WTC11 (cell line): ENCODE measurements at regions not wholly inside any gene's neighbourhood (a gene's known extent, or its start where the extent isn't known, plus 50 kb on each side); places are given as distances from the start of the nearest gene placed in this dataset.

Source experiments
- ATAC-seq: fragments of 200-7000 bp; cut with Tn5 transposase; 2 replicates; pipeline ENCODE4 v1.10.0; 2021; ENCODE audit warnings: mild to moderate bottlenecking, moderate library complexity
- CTCF ChIA-PET: fragments of 300-600 bp; sonication (Branson Sonifier 250); formaldehyde crosslinking; loops from one replicate; lab custom pipeline; 2021; ENCODE audit warnings: antibody characterized with exemption; lab: Charles Lee
- POLR2A ChIA-PET: fragments of 350-600 bp; sonication (Branson Sonifier 250); formaldehyde crosslinking; loops from one replicate; lab custom pipeline; 2021; ENCODE audit warnings: antibody characterized with exemption; lab: Charles Lee
- DNase-seq: peaks from one replicate; pipeline ENCODE4 v3.0.0; 2021; ENCODE audit warnings: low spot score
- H3K27ac Mint-ChIP-seq: 2 replicates; pipeline ENCODE4 v1.8.0; 2021; ENCODE audit warnings: mixed read lengths
- H3K27me3 Mint-ChIP-seq: 2 replicates; pipeline ENCODE4 v1.8.0; 2021; ENCODE audit warnings: low read depth, mild to moderate bottlenecking, moderate library complexity, mixed read lengths
- H3K36me3 Mint-ChIP-seq: 2 replicates; pipeline ENCODE4 v1.8.0; 2021; ENCODE audit warnings: mixed read lengths
- H3K4me1 Mint-ChIP-seq: 2 replicates; pipeline ENCODE4 v1.8.0; 2022; ENCODE audit warnings: mixed read lengths
- H3K4me3 Mint-ChIP-seq: 2 replicates; pipeline ENCODE4 v1.8.0; 2021; ENCODE audit warnings: mild to moderate bottlenecking, moderate library complexity, mixed read lengths
- H3K9me3 Mint-ChIP-seq: 2 replicates; pipeline ENCODE4 v1.8.0; 2021; ENCODE audit warnings: mixed read lengths
- ATF1 ChIP-seq: sonication (generic); formaldehyde crosslinking; IDR thresholded peaks from 2 replicates; pipeline ENCODE4 v1.8.1; 2023; ENCODE audit warnings: mild to moderate bottlenecking, moderate library complexity, missing genetic modification reagents
- CTCF ChIP-seq: fragments of 200-600 bp; IDR thresholded peaks from 2 replicates; pipeline ENCODE4 v1.8.0; 2022; ENCODE audit warnings: antibody characterized with exemption
- ELF4 ChIP-seq: sonication (generic); formaldehyde crosslinking; IDR thresholded peaks from 2 replicates; pipeline ENCODE4 v1.8.1; 2022; ENCODE audit warnings: low read depth, mild to moderate bottlenecking, moderate library complexity, missing genetic modification reagents
- FOXP4 ChIP-seq: sonication (generic); formaldehyde crosslinking; IDR thresholded peaks from 2 replicates; pipeline ENCODE4 v1.8.0; 2022; ENCODE audit warnings: mild to moderate bottlenecking, missing genetic modification reagents
- GRHL2 ChIP-seq: fragments of 250-450 bp; sonication (Bioruptor Pico); IDR thresholded peaks from 2 replicates; pipeline ENCODE4 v1.8.0; 2022; ENCODE audit warnings: mild to moderate bottlenecking, moderate library complexity; ENCODE audit not compliant: insufficient replicate concordance, severe bottlenecking
- GTF2I ChIP-seq: fragments of 250-450 bp; sonication (Bioruptor Pico); conservative IDR thresholded peaks from 2 replicates; pipeline ENCODE4 v1.4.0; 2021; ENCODE audit warnings: mild to moderate bottlenecking
- IRF1 ChIP-seq: sonication (generic); formaldehyde crosslinking; IDR thresholded peaks from 2 replicates; pipeline ENCODE4 v1.8.0; 2023; ENCODE audit warnings: missing genetic modification reagents
- JAZF1 ChIP-seq: fragments of 250-450 bp; sonication (Bioruptor Pico); IDR thresholded peaks from 2 replicates; pipeline ENCODE4 v1.9.0; 2021; ENCODE audit warnings: moderate library complexity, mild to moderate bottlenecking, inconsistent platforms
- MAX ChIP-seq: sonication (generic); formaldehyde crosslinking; IDR thresholded peaks from 2 replicates; pipeline ENCODE4 v1.8.0; 2022; ENCODE audit warnings: mild to moderate bottlenecking, missing genetic modification reagents
- MLX ChIP-seq: sonication (generic); formaldehyde crosslinking; IDR thresholded peaks from 2 replicates; pipeline ENCODE4 v1.8.1; 2023; ENCODE audit warnings: mild to moderate bottlenecking, missing genetic modification reagents, moderate library complexity
- NR2C2 ChIP-seq: sonication (generic); formaldehyde crosslinking; IDR thresholded peaks from 2 replicates; pipeline ENCODE4 v1.8.0; 2022; ENCODE audit warnings: mild to moderate bottlenecking, missing genetic modification reagents
- RELA ChIP-seq: sonication (generic); formaldehyde crosslinking; IDR thresholded peaks from 2 replicates; pipeline ENCODE4 v1.8.1; 2022; ENCODE audit warnings: missing genetic modification reagents, mild to moderate bottlenecking, borderline replicate concordance
- USF2 ChIP-seq: sonication (generic); formaldehyde crosslinking; IDR thresholded peaks from 2 replicates; pipeline ENCODE4 v1.8.1; 2023; ENCODE audit warnings: mild to moderate bottlenecking, missing genetic modification reagents, moderate library complexity
- ZNF263 ChIP-seq: sonication (generic); formaldehyde crosslinking; IDR thresholded peaks from 2 replicates; pipeline ENCODE4 v1.8.1; 2022; ENCODE audit warnings: low read depth, mild to moderate bottlenecking, moderate library complexity, missing genetic modification reagents
- ZNF281 ChIP-seq: sonication (generic); formaldehyde crosslinking; IDR thresholded peaks from 2 replicates; pipeline ENCODE4 v1.8.0; 2023; ENCODE audit warnings: mild to moderate bottlenecking, missing genetic modification reagents
- ZNF396 ChIP-seq: fragments of 250-450 bp; sonication (Bioruptor Pico); IDR thresholded peaks from 2 replicates; pipeline ENCODE4 v1.8.0; 2021; ENCODE audit warnings: mild to moderate bottlenecking, moderate library complexity, borderline replicate concordance
- ZNF512 ChIP-seq: sonication (generic); formaldehyde crosslinking; IDR thresholded peaks from 2 replicates; pipeline ENCODE4 v1.8.1; 2022; ENCODE audit warnings: missing genetic modification reagents, borderline replicate concordance
- ZNF532 ChIP-seq: fragments of 250-450 bp; sonication (Bioruptor Pico); IDR thresholded peaks from 2 replicates; pipeline ENCODE4 v1.9.0; 2021; ENCODE audit warnings: mild to moderate bottlenecking, borderline replicate concordance

- no peak for TF ChIP-seq ZNF263 (CRISPR knock-in tag)
- no peak for TF ChIP-seq ZNF512
- TF ChIP-seq ATF1 (CRISPR knock-in tag) = no peak
- no peak for TF ChIP-seq GTF2I (CRISPR knock-in tag)
- no peak for TF ChIP-seq ELF4 (CRISPR knock-in tag)
- no peak for TF ChIP-seq GRHL2 (CRISPR knock-in tag)
- TF ChIP-seq NR2C2 = no peak
- TF ChIP-seq ZNF532 (CRISPR knock-in tag) = no peak
Observed at GRCh38 chr12:67498991-67499390, 149.6 kb upstream of the DYRK2 start (continued).

- no peak for DNase-seq
- ATAC-seq = no peak
- ChIA-PET CTCF (no interaction called here), POLR2A (no interaction called here)
- TF ChIP-seq ELF4 (CRISPR knock-in tag) (no peak), RELA (CRISPR knock-in tag) (no peak), USF2 (CRISPR knock-in tag) (no peak), JAZF1 (CRISPR knock-in tag) (no peak)
- no peaks in the 10 kb centered on the region for H3K36me3 Mint-ChIP-seq
- H3K9me3 Mint-ChIP-seq = no peaks in the 10 kb centered on the region
- H3K27me3 Mint-ChIP-seq = peaks cover 3% of the 10 kb centered on the region
- no peak overlapping the region for H3K27ac Mint-ChIP-seq
- H3K4me1 Mint-ChIP-seq = peaks cover 5% of the 10 kb centered on the region
- H3K4me3 Mint-ChIP-seq = no peak overlapping the region
Observed at GRCh38 chr12:67501362-67501761, 147.2 kb upstream of the DYRK2 start.

- DNase-seq (no peak), ATAC-seq (no peak)
- no peak overlapping the region for H3K27ac Mint-ChIP-seq
- H3K9me3 Mint-ChIP-seq = peaks cover 4% of the 10 kb centered on the region
- POLR2A ChIA-PET = no interaction called here
- H3K36me3 Mint-ChIP-seq = no peaks in the 10 kb centered on the region
- CTCF ChIA-PET = no interaction called here
- peaks cover 3% of the 10 kb centered on the region for H3K27me3 Mint-ChIP-seq
- H3K4me1 Mint-ChIP-seq = peaks cover 17% of the 10 kb centered on the region
- no peak overlapping the region for H3K4me3 Mint-ChIP-seq
- TF ChIP-seq ZNF281 (CRISPR knock-in tag) (no peak), IRF1 (CRISPR knock-in tag) (no peak), ZNF396 (no peak), FOXP4 (no peak), MLX (no peak), CTCF (no peak), MAX (no peak)
Observed at GRCh38 chr12:67504026-67504425, 144.5 kb upstream of the DYRK2 start.
